OCI-LY3 (cell line): ENCODE measurements at regions not wholly inside any gene's neighbourhood (a gene's known extent, or its start where the extent isn't known, plus 50 kb on each side); places are given as distances from the start of the nearest gene placed in this dataset.

ENCODE experiments used
- EZH2phosphoT487 ChIP-seq: fragments of 200-600 bp; shearing (Covaris generic); IDR thresholded peaks from 2 replicates; pipeline ENCODE4 v1.6.1; 2018; ENCODE audit warnings: antibody characterized with exemption, mixed run types, low read depth
- TF ChIP-seq, protein P1 (sequence below): fragments of 200-600, 300-600 bp; sonication (generic); IDR thresholded peaks from 2 replicates; pipeline ENCODE4 v1.5.1; 2014; ENCODE audit warnings: antibody characterized with exemption, low read length, low read depth

DNA sequence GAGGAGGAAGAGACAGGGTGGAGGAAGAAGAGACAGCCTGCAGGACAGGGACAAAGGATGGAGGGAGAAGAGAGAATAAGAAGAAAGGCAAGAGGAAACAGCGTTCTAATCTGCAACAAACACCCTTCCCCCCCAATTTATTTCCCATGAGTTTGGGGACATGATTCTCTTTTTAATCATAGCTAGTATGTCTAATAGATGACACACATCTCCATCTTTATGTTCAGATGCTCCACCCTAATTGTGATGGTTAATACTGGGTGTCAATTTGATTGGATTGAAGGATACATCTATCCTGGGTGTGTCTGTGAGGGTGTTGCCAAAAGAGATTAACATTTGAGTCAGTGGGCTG lies 200.8 kb downstream of the VCY1B start:
- TF ChIP-seq, protein P1, sequence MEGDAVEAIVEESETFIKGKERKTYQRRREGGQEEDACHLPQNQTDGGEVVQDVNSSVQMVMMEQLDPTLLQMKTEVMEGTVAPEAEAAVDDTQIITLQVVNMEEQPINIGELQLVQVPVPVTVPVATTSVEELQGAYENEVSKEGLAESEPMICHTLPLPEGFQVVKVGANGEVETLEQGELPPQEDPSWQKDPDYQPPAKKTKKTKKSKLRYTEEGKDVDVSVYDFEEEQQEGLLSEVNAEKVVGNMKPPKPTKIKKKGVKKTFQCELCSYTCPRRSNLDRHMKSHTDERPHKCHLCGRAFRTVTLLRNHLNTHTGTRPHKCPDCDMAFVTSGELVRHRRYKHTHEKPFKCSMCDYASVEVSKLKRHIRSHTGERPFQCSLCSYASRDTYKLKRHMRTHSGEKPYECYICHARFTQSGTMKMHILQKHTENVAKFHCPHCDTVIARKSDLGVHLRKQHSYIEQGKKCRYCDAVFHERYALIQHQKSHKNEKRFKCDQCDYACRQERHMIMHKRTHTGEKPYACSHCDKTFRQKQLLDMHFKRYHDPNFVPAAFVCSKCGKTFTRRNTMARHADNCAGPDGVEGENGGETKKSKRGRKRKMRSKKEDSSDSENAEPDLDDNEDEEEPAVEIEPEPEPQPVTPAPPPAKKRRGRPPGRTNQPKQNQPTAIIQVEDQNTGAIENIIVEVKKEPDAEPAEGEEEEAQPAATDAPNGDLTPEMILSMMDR = no peak
- TF ChIP-seq EZH2phosphoT487 = no peak
